Trophoblast cell (in vitro differentiated cells and primary cell): ENCODE measurements at regions not wholly inside any gene's neighbourhood (a gene's known extent, or its start where the extent isn't known, plus 50 kb on each side); places are given as distances from the start of the nearest gene placed in this dataset.

ENCODE experiments used
- DNase-seq, 2 donors: peaks; one replicate each; pipeline ENCODE4 v3.0.0-alpha.2; 2016
- H2AFZ ChIP-seq: 2 replicates; pipeline ENCODE4 v1.6.1; 2013; ENCODE audit warnings: low read length, moderate library complexity, mild to moderate bottlenecking; ENCODE audit not compliant: insufficient read depth, poor library complexity
- H2AK5ac ChIP-seq: 2 replicates; pipeline ENCODE4 v1.6.1; 2013; ENCODE audit warnings: mild to moderate bottlenecking, low read length
- H2BK120ac ChIP-seq: 2 replicates; pipeline ENCODE4 v1.6.1; 2013; ENCODE audit warnings: low read length, mild to moderate bottlenecking, moderate library complexity; ENCODE audit not compliant: insufficient read depth, poor library complexity
- H2BK12ac ChIP-seq: 2 replicates; pipeline ENCODE4 v1.6.1; 2013; ENCODE audit warnings: mild to moderate bottlenecking, low read length, moderate library complexity
- H2BK5ac ChIP-seq: 2 replicates; pipeline ENCODE4 v1.6.1; 2013; ENCODE audit warnings: low read length, low read depth, moderate library complexity, mild to moderate bottlenecking; ENCODE audit not compliant: poor library complexity
- H3K14ac ChIP-seq: 2 replicates; pipeline ENCODE4 v1.6.1; 2013; ENCODE audit warnings: mild to moderate bottlenecking, low read length
- H3K18ac ChIP-seq: 2 replicates; pipeline ENCODE4 v1.6.1; 2013; ENCODE audit warnings: mild to moderate bottlenecking, low read length
- H3K23ac ChIP-seq: 2 replicates; pipeline ENCODE4 v1.6.1; 2013; ENCODE audit warnings: low read length
- H3K27ac ChIP-seq: 2 replicates; pipeline ENCODE4 v1.5.1; 2013; ENCODE audit warnings: low read depth, mild to moderate bottlenecking, inconsistent platforms, low read length, moderate library complexity
- H3K27me3 ChIP-seq: 2 replicates; pipeline ENCODE4 v1.6.1; 2013; ENCODE audit warnings: inconsistent platforms, mild to moderate bottlenecking, low read length, moderate library complexity; ENCODE audit not compliant: insufficient read depth
- H3K36me3 ChIP-seq, 2 experiments: 1 replicate in 1 of 2; 2 replicates in 1 of 2; pipeline ENCODE4 v1.6.1; 2013; ENCODE audit warnings: low read length in 2 of 2, mild to moderate bottlenecking in 2 of 2, moderate library complexity in 1 of 2; ENCODE audit not compliant: insufficient read depth in 2 of 2, control insufficient read depth in 1 of 2
- H3K4ac ChIP-seq: 2 replicates; pipeline ENCODE4 v1.6.1; 2013; ENCODE audit warnings: low read depth, mild to moderate bottlenecking, low read length, moderate library complexity
- H3K4me1 ChIP-seq, 2 experiments: 1 replicate in 1 of 2; 2 replicates in 1 of 2; pipeline ENCODE4 v1.6.1; 2013; ENCODE audit warnings: low read length in 2 of 2, mild to moderate bottlenecking in 2 of 2, moderate library complexity in 1 of 2; ENCODE audit not compliant: insufficient read depth in 2 of 2, control insufficient read depth in 1 of 2
- H3K4me2 ChIP-seq: 2 replicates; pipeline ENCODE4 v1.6.1; 2013; ENCODE audit warnings: inconsistent platforms, mild to moderate bottlenecking, low read length, moderate library complexity
- H3K4me3 ChIP-seq: 2 replicates; pipeline ENCODE4 v1.5.1; 2013; ENCODE audit warnings: mild to moderate bottlenecking, low read depth, low read length, inconsistent platforms
- H3K79me1 ChIP-seq: one replicate; pipeline ENCODE4 v1.6.1; 2013; ENCODE audit warnings: low read length
- H3K79me2 ChIP-seq: 2 replicates; pipeline ENCODE4 v1.6.1; 2013; ENCODE audit warnings: low read length, mild to moderate bottlenecking; ENCODE audit not compliant: control insufficient read depth, insufficient read depth, poor library complexity
- H3K9ac ChIP-seq: 2 replicates; pipeline ENCODE4 v1.6.1; 2013; ENCODE audit warnings: mild to moderate bottlenecking, low read length
- H3K9me3 ChIP-seq: 2 replicates; pipeline ENCODE4 v1.6.1; 2013; ENCODE audit warnings: low read depth, mild to moderate bottlenecking, control low read depth, inconsistent platforms, low read length; ENCODE audit not compliant: insufficient read depth
- H4K12ac ChIP-seq: 2 replicates; pipeline ENCODE4 v1.6.1; 2013; ENCODE audit warnings: low read depth, mild to moderate bottlenecking, low read length, moderate library complexity
- H4K8ac ChIP-seq: 2 replicates; pipeline ENCODE4 v1.6.1; 2013; ENCODE audit warnings: low read depth, mild to moderate bottlenecking, low read length, moderate library complexity
- H4K91ac ChIP-seq: one replicate; pipeline ENCODE4 v1.6.1; 2013; ENCODE audit warnings: low read depth, mild to moderate bottlenecking, low read length, moderate library complexity
- WGBS: extraction: QIAGEN DNeasy Blood & Tissue Kit; methylation state at CpG from one replicate; pipeline ENCODE4 v1.1.7; 2013; ENCODE audit warnings: missing lambda C conversion rate; ENCODE audit not compliant: insufficient read length, insufficient coverage; ENCODE audit errors: extremely low coverage; 5-methylcytosine and 5-hydroxymethylcytosine counted together

- Histone ChIP-seq H3K4ac (no peak overlapping the region), H3K4me3 (no peak overlapping the region), H2AK5ac (no peak overlapping the region), H3K18ac (no peak overlapping the region), H2BK12ac (no peak overlapping the region), H3K14ac (no peak overlapping the region), H3K23ac (no peak overlapping the region), H2BK120ac (no peak overlapping the region), H3K4me2 (no peak overlapping the region), H2AFZ (no peak overlapping the region), H3K36me3 (no peaks in the 10 kb centered on the region), H3K9ac (no peak overlapping the region), H4K12ac (no peak overlapping the region), H3K4me1 (no peaks in the 10 kb centered on the region), H3K79me1 (no peaks in the 10 kb centered on the region), H2BK5ac (no peak overlapping the region), H4K91ac (no peak overlapping the region), H3K79me2 (no peaks in the 10 kb centered on the region), H4K8ac (no peak overlapping the region), H3K9me3 (peaks cover 56% of the 10 kb centered on the region), H3K27ac (no peak overlapping the region), H3K27me3 (no peaks in the 10 kb centered on the region)
- WGBS: no CpG with 5 or more reads among the region's 12 CpGs
- no peak for DNase-seq
Observed at GRCh38 chr16:35754391-35755369, 2295.3 kb downstream of the TP53TG3F start.

- Histone ChIP-seq H3K27ac (no peak overlapping the region), H3K4me3 (peak overlapping the region; percentile 39), H2BK12ac (no peak overlapping the region), H3K23ac (no peak overlapping the region), H3K14ac (no peak overlapping the region), H3K9me3 (peaks cover 57% of the 10 kb centered on the region), H3K79me2 (no peaks in the 10 kb centered on the region), H2AK5ac (no peak overlapping the region), H3K4me2 (no peak overlapping the region), H4K91ac (no peak overlapping the region), H3K27me3 (no peaks in the 10 kb centered on the region), H3K9ac (no peak overlapping the region), H2AFZ (no peak overlapping the region), H2BK5ac (no peak overlapping the region), H4K8ac (no peak overlapping the region), H3K4ac (no peak overlapping the region), H3K18ac (no peak overlapping the region), H2BK120ac (no peak overlapping the region), H3K4me1 (no peaks in the 10 kb centered on the region), H3K79me1 (no peaks in the 10 kb centered on the region), H3K36me3 (peaks cover 0 to 1% of the 10 kb centered on the region in 2 experiments), H4K12ac (no peak overlapping the region)
- no CpG with 5 or more reads among the region's 12 CpGs for WGBS
- no peak for DNase-seq
Observed at GRCh38 chr16:35788381-35788780, 2329.0 kb downstream of the TP53TG3F start.

- Histone ChIP-seq H2BK5ac (no peak overlapping the region), H3K9me3 (peaks cover 67% of the 10 kb centered on the region), H3K36me3 (no peaks in the 10 kb centered on the region), H4K91ac (no peak overlapping the region), H3K79me2 (no peaks in the 10 kb centered on the region), H3K23ac (no peak overlapping the region), H3K4me1 (no peaks in the 10 kb centered on the region), H3K4me3 (no peak overlapping the region), H3K9ac (no peak overlapping the region), H3K27ac (no peak overlapping the region), H3K4ac (no peak overlapping the region), H3K4me2 (no peak overlapping the region), H4K12ac (no peak overlapping the region), H2BK12ac (no peak overlapping the region), H2AK5ac (no peak overlapping the region), H3K14ac (no peak overlapping the region), H2AFZ (no peak overlapping the region), H3K18ac (no peak overlapping the region), H3K79me1 (no peaks in the 10 kb centered on the region), H3K27me3 (no peaks in the 10 kb centered on the region), H2BK120ac (no peak overlapping the region), H4K8ac (no peak overlapping the region)
- DNase-seq: no peak
- WGBS: no CpG with 5 or more reads among the region's 25 CpGs
Observed at GRCh38 chr16:35792516-35793285, 2333.3 kb downstream of the TP53TG3F start.

- Histone ChIP-seq H3K79me2 (no peaks in the 10 kb centered on the region), H3K14ac (no peak overlapping the region), H2AK5ac (no peak overlapping the region), H2BK12ac (no peak overlapping the region), H3K9ac (no peak overlapping the region), H3K18ac (no peak overlapping the region), H3K9me3 (peaks cover 61% of the 10 kb centered on the region), H3K27me3 (no peaks in the 10 kb centered on the region), H3K79me1 (no peaks in the 10 kb centered on the region), H3K4me1 (no peaks in the 10 kb centered on the region), H2BK120ac (no peak overlapping the region), H2BK5ac (no peak overlapping the region), H3K27ac (no peak overlapping the region), H3K4me2 (no peak overlapping the region), H3K4ac (no peak overlapping the region), H3K23ac (no peak overlapping the region), H4K12ac (no peak overlapping the region), H2AFZ (no peak overlapping the region), H3K4me3 (no peak overlapping the region), H4K8ac (no peak overlapping the region), H4K91ac (no peak overlapping the region), H3K36me3 (no peaks in the 10 kb centered on the region)
- WGBS: no CpG with 5 or more reads among the region's 3 CpGs
- DNase-seq: no peak
Observed at GRCh38 chr16:35793601-35794000, 2334.2 kb downstream of the TP53TG3F start.
